CD4-positive, CD25-positive, alpha-beta regulatory T cell (primary cell): ENCODE measurements at regions not wholly inside any gene's neighbourhood (a gene's known extent, or its start where the extent isn't known, plus 50 kb on each side); places are given as distances from the start of the nearest gene placed in this dataset.

Experiments
- ATAC-seq, 2 donors: fragments of 150-1000 bp; cut with Tn5 transposase; one replicate each; pipeline ENCODE4 v1.10.0; 2021; ENCODE audit warnings: low read depth in 2 of 2, moderate number of reproducible peaks in 2 of 2, moderate library complexity in 1 of 2
- DNase-seq, 3 donors: peaks; one replicate each; pipeline versions ENCODE4 v3.0.0 to v3.0.0-alpha.2; 2012 to 2022; ENCODE audit warnings: mixed read lengths in 1 of 3
- H3K27ac ChIP-seq: one replicate; pipeline ENCODE4 v1.7.0; 2013; ENCODE audit warnings: mild to moderate bottlenecking, low read length; ENCODE audit not compliant: insufficient read depth, poor library complexity, severe bottlenecking
- H3K27me3 ChIP-seq: one replicate; pipeline ENCODE4 v1.7.0; 2013; ENCODE audit warnings: low read length; ENCODE audit not compliant: control insufficient read depth, insufficient read depth
- H3K36me3 ChIP-seq: one replicate; pipeline ENCODE4 v1.7.0; 2013; ENCODE audit warnings: mild to moderate bottlenecking, low read length, moderate library complexity; ENCODE audit not compliant: control insufficient read depth, insufficient read depth
- H3K4me1 ChIP-seq: 2 replicates; pipeline ENCODE4 v1.7.0; 2013; ENCODE audit warnings: mild to moderate bottlenecking, low read length; ENCODE audit not compliant: insufficient read depth, control insufficient read depth, poor library complexity, severe bottlenecking
- H3K4me3 ChIP-seq: one replicate; pipeline ENCODE4 v1.7.0; 2013; ENCODE audit warnings: low read depth, mild to moderate bottlenecking, low read length, moderate library complexity
- H3K9me3 ChIP-seq, 2 experiments: 1 replicate in 1 of 2; 2 replicates in 1 of 2; pipeline ENCODE4 v1.7.0; 2013; ENCODE audit warnings: low read length in 2 of 2, mild to moderate bottlenecking in 1 of 2, moderate library complexity in 1 of 2; ENCODE audit not compliant: control insufficient read depth in 2 of 2
- H3K27ac Mint-ChIP-seq, 3 donors: one replicate each; pipeline ENCODE4 v1.8.0; 2020 to 2022; ENCODE audit warnings: mild to moderate bottlenecking in 3 of 3, mixed read lengths in 3 of 3, moderate library complexity in 2 of 3
- H3K27me3 Mint-ChIP-seq: one replicate; pipeline ENCODE4 v1.8.0; 2022; ENCODE audit warnings: mild to moderate bottlenecking, mixed read lengths
- H3K36me3 Mint-ChIP-seq: one replicate; pipeline ENCODE4 v1.8.0; 2020; ENCODE audit warnings: mixed read lengths
- H3K4me1 Mint-ChIP-seq, 4 donors: one replicate each; pipeline ENCODE4 v1.8.0; 2020 to 2022; ENCODE audit warnings: mixed read lengths in 4 of 4, mild to moderate bottlenecking in 1 of 4
- H3K4me3 Mint-ChIP-seq, 4 donors: one replicate each; pipeline ENCODE4 v1.8.0; 2020 to 2022; ENCODE audit warnings: mild to moderate bottlenecking in 4 of 4, mixed read lengths in 4 of 4, moderate library complexity in 3 of 4
- H3K9me3 Mint-ChIP-seq, 7 donors: one replicate each; pipeline ENCODE4 v1.8.0; 2020 to 2022; ENCODE audit warnings: mixed read lengths in 7 of 7, mild to moderate bottlenecking in 3 of 7, moderate library complexity in 2 of 7

DNA sequence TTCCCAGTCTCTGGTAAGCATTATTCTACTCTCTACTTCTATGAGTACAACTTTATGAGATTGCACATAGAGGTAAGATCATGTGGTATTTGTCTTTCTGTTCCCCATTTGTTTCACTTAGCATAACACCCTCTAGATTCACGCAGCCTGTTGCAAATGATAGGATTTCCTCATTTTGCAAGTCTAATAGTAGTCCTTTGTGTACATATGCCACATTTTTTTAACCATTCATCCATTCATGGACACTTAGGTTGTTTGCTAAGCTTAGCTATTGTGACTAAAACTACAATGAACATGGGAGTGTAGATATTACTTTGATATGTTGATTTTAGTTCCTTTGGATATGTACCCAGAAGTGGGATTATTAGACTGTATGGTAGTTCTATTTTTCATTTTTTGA is 717.9 kb upstream of the ALCAM start:
- Mint-ChIP-seq H3K27me3 (no peaks in the 10 kb centered on the region), H3K36me3 (no peaks in the 10 kb centered on the region)
- no peak overlapping the region for H3K4me3 ChIP-seq

GRCh38 chr3:104669083-104669482 is 697.6 kb upstream of the ALCAM start:
- no peak overlapping the region for H3K27ac ChIP-seq

More for the DNA sequence above, 717.9 kb upstream of the ALCAM start:
- Mint-ChIP-seq H3K27ac (no peak overlapping the region), H3K4me3 (no peak overlapping the region), H3K4me1 (no peaks in the 10 kb centered on the region), H3K9me3 (peaks cover 0 to 6% (median 2%) of the 10 kb centered on the region in 7 donors)
- Histone ChIP-seq H3K27me3 (no peaks in the 10 kb centered on the region), H3K36me3 (no peaks in the 10 kb centered on the region), H3K9me3 (no peaks in the 10 kb centered on the region), H3K4me1 (no peaks in the 10 kb centered on the region), H3K27ac (no peak overlapping the region)
- DNase-seq = no peak
- no peak for ATAC-seq

GRCh38 chr3:104672331-104672730 is 694.4 kb upstream of the ALCAM start:
- no peaks in the 10 kb centered on the region for H3K4me1 Mint-ChIP-seq
- H3K27me3 ChIP-seq = no peaks in the 10 kb centered on the region
- no peak overlapping the region for H3K4me3 ChIP-seq
- H3K9me3 Mint-ChIP-seq = peaks cover 0 to 2% (median 0%) of the 10 kb centered on the region in 7 donors
- H3K36me3 Mint-ChIP-seq = no peaks in the 10 kb centered on the region
- H3K27ac ChIP-seq = no peak overlapping the region
- H3K9me3 ChIP-seq = no peaks in the 10 kb centered on the region
- no peak for DNase-seq
- H3K36me3 ChIP-seq = no peaks in the 10 kb centered on the region
- ATAC-seq = no peak
- H3K27ac Mint-ChIP-seq = no peak overlapping the region
- H3K27me3 Mint-ChIP-seq = no peaks in the 10 kb centered on the region
- no peak overlapping the region for H3K4me3 Mint-ChIP-seq
- no peaks in the 10 kb centered on the region for H3K4me1 ChIP-seq

More at GRCh38 chr3:104669083-104669482, 697.6 kb upstream of the ALCAM start:
- DNase-seq (no peak), ATAC-seq (no peak)
- H3K9me3 Mint-ChIP-seq = peaks cover 0 to 3% (median 0%) of the 10 kb centered on the region in 7 donors
- no peaks in the 10 kb centered on the region for H3K9me3 ChIP-seq
- no peaks in the 10 kb centered on the region for H3K36me3 ChIP-seq
- H3K4me3 ChIP-seq = no peak overlapping the region
- no peak overlapping the region for H3K27ac Mint-ChIP-seq
- no peaks in the 10 kb centered on the region for H3K36me3 Mint-ChIP-seq
- no peaks in the 10 kb centered on the region for H3K4me1 Mint-ChIP-seq
- H3K27me3 ChIP-seq = no peaks in the 10 kb centered on the region
- H3K27me3 Mint-ChIP-seq = no peaks in the 10 kb centered on the region
- H3K4me3 Mint-ChIP-seq = no peak overlapping the region
- no peaks in the 10 kb centered on the region for H3K4me1 ChIP-seq

GRCh38 chr3:104673981-104674380 is 692.7 kb upstream of the ALCAM start:
- Mint-ChIP-seq H3K36me3 (no peaks in the 10 kb centered on the region), H3K9me3 (peaks cover 0 to 4% (median 0%) of the 10 kb centered on the region in 7 donors)
- no peak for DNase-seq

GRCh38 chr3:104676241-104676640 is 690.5 kb upstream of the ALCAM start:
- Mint-ChIP-seq H3K27ac (no peak overlapping the region), H3K9me3 (peaks cover 0 to 5% (median 1%) of the 10 kb centered on the region in 7 donors), H3K27me3 (no peaks in the 10 kb centered on the region), H3K36me3 (no peaks in the 10 kb centered on the region), H3K4me1 (no peaks in the 10 kb centered on the region), H3K4me3 (no peak overlapping the region)
- DNase-seq (no peak), ATAC-seq (no peak)
- Histone ChIP-seq H3K27ac (no peak overlapping the region), H3K9me3 (no peaks in the 10 kb centered on the region), H3K4me3 (no peak overlapping the region), H3K36me3 (no peaks in the 10 kb centered on the region), H3K27me3 (no peaks in the 10 kb centered on the region), H3K4me1 (no peaks in the 10 kb centered on the region)

More at GRCh38 chr3:104673981-104674380, 692.7 kb upstream of the ALCAM start:
- no peak overlapping the region for H3K27ac Mint-ChIP-seq
- no peaks in the 10 kb centered on the region for H3K4me1 Mint-ChIP-seq
- no peak overlapping the region for H3K4me3 Mint-ChIP-seq
- Histone ChIP-seq H3K27me3 (no peaks in the 10 kb centered on the region), H3K4me3 (no peak overlapping the region), H3K27ac (no peak overlapping the region), H3K4me1 (no peaks in the 10 kb centered on the region), H3K9me3 (no peaks in the 10 kb centered on the region), H3K36me3 (no peaks in the 10 kb centered on the region)
- no peaks in the 10 kb centered on the region for H3K27me3 Mint-ChIP-seq
- ATAC-seq = no peak

- no peak for ATAC-seq
- no peaks in the 10 kb centered on the region for H3K4me1 Mint-ChIP-seq
- no peaks in the 10 kb centered on the region for H3K36me3 Mint-ChIP-seq
- no peak overlapping the region for H3K27ac ChIP-seq
- H3K27me3 Mint-ChIP-seq = no peaks in the 10 kb centered on the region
- no peak overlapping the region for H3K27ac Mint-ChIP-seq
- no peak overlapping the region for H3K4me3 Mint-ChIP-seq
- H3K36me3 ChIP-seq = no peaks in the 10 kb centered on the region
- H3K9me3 ChIP-seq = no peaks in the 10 kb centered on the region
- no peak overlapping the region for H3K4me3 ChIP-seq
- H3K27me3 ChIP-seq = no peaks in the 10 kb centered on the region
- DNase-seq = no peak
- H3K4me1 ChIP-seq = no peaks in the 10 kb centered on the region
- peaks cover 0 to 9% (median 2%) of the 10 kb centered on the region in 7 donors for H3K9me3 Mint-ChIP-seq
Measured at GRCh38 chr3:104677932-104678331, 688.8 kb upstream of the ALCAM start.

DNA sequence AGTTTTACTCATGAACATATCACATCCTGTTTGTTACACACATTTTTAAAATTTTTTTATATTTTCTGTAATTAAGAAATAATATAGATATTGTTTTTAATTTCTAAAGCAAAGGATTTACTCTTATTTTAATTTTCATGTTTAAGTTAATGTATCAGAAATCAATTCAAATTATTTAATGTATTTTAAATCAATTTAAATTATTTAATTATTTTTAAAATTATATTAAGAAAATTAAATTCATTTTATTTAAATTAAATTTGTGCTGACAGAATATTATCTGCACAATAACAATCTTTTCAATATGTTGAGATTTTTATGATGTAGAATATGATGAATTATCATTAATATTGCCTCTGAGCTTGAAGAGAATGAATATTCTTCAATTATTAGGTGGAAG is 681.2 kb upstream of the ALCAM start:
- H3K36me3 Mint-ChIP-seq = no peaks in the 10 kb centered on the region
- Histone ChIP-seq H3K4me3 (no peak overlapping the region), H3K4me1 (no peaks in the 10 kb centered on the region), H3K9me3 (peaks cover 0 to 4% of the 10 kb centered on the region in 2 experiments), H3K27me3 (no peaks in the 10 kb centered on the region), H3K27ac (no peak overlapping the region), H3K36me3 (no peaks in the 10 kb centered on the region)
- H3K27me3 Mint-ChIP-seq = no peaks in the 10 kb centered on the region
- no peak overlapping the region for H3K4me3 Mint-ChIP-seq
- H3K27ac Mint-ChIP-seq = no peak overlapping the region
- H3K4me1 Mint-ChIP-seq = no peaks in the 10 kb centered on the region
- ATAC-seq (no peak), DNase-seq (no peak)
- peaks cover 0 to 5% (median 3%) of the 10 kb centered on the region in 7 donors for H3K9me3 Mint-ChIP-seq

DNA sequence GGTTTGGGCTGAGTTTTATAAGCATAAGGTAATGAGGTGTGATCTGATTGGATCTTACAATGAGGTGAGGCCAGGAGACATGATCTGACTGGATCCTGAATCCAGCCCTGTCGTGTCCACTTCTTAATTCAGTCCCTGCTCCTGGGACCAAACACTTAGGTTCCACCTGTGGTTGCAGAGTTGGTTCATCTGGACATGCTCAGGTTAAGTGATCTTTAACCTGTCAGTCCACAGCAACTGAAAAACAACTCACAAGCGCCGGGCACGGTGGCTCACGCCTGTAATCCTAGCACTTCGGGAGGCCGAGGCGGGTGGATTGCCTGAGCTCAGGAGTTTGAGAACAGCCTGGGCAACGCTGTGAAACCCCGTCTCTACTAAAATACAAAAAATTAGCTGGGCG is 679.3 kb upstream of the ALCAM start:
- no peaks in the 10 kb centered on the region for H3K36me3 ChIP-seq
- DNase-seq = no peak
- H3K9me3 Mint-ChIP-seq = peaks cover 0 to 5% (median 4%) of the 10 kb centered on the region in 7 donors
- no peak overlapping the region for H3K27ac Mint-ChIP-seq
- no peaks in the 10 kb centered on the region for H3K36me3 Mint-ChIP-seq
- H3K27ac ChIP-seq = no peak overlapping the region
- no peak for ATAC-seq
- H3K4me3 Mint-ChIP-seq = no peak overlapping the region
- no peaks in the 10 kb centered on the region for H3K27me3 Mint-ChIP-seq
- no peaks in the 10 kb centered on the region for H3K4me1 ChIP-seq
- no peak overlapping the region for H3K4me3 ChIP-seq
- H3K4me1 Mint-ChIP-seq = no peaks in the 10 kb centered on the region
- H3K27me3 ChIP-seq = no peaks in the 10 kb centered on the region
- H3K9me3 ChIP-seq = peaks cover 0 to 4% of the 10 kb centered on the region in 2 experiments
